GM06990 (cell line): ENCODE measurements at regions not wholly inside any gene's neighbourhood (a gene's known extent, or its start where the extent isn't known, plus 50 kb on each side); places are given as distances from the start of the nearest gene placed in this dataset.

Experiments
- DNase-seq: peaks from one replicate; pipeline ENCODE4 v3.0.0-alpha.2; 2011; ENCODE audit not compliant: insufficient read length; ENCODE audit errors: extremely low read depth
- H3K27me3 ChIP-seq: replicated peaks from 2 replicates; pipeline ENCODE4 v1.6.0; 2011; ENCODE audit warnings: low read length; ENCODE audit not compliant: control insufficient read depth, insufficient read depth
- H3K36me3 ChIP-seq: 2 replicates; pipeline ENCODE4 v1.5.1; 2011; ENCODE audit warnings: low read length; ENCODE audit not compliant: control insufficient read depth, insufficient read depth
- H3K4me3 ChIP-seq: replicated peaks from 2 replicates; pipeline ENCODE4 v1.5.1; 2011; ENCODE audit warnings: low read depth, mild to moderate bottlenecking, control low read depth, low read length
- TF ChIP-seq, protein P1 (sequence below): IDR thresholded peaks from 2 replicates; pipeline ENCODE4 v1.5.1; 2011; ENCODE audit warnings: low read length, control low read depth, mild to moderate bottlenecking, inconsistent platforms; ENCODE audit not compliant: insufficient read depth, poor library complexity, severe bottlenecking

DNA sequence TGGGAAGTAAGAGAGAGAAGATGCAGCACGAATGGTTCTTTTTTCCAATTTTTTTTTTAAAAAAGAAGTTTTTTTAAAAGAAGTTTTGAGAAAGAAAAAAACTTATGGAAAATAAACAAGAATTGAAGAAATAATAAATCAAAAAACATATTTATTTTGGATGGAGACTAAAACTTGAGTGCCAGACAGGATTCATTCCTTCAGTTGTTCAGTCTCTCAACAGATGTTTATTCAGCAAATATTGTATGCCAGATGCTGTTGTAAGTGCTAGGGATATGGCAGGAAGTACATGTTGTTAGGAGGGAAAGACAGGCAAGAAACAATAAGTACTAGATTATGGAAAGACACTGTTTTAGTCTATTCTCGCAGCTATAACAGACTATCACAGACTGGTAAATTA, 750.7 kb upstream of the PHF14 start:
- DNase-seq = no peak
- Histone ChIP-seq H3K36me3 (no peaks in the 10 kb centered on the region), H3K4me3 (no peak overlapping the region), H3K27me3 (no peaks in the 10 kb centered on the region)
- TF ChIP-seq, protein P1, sequence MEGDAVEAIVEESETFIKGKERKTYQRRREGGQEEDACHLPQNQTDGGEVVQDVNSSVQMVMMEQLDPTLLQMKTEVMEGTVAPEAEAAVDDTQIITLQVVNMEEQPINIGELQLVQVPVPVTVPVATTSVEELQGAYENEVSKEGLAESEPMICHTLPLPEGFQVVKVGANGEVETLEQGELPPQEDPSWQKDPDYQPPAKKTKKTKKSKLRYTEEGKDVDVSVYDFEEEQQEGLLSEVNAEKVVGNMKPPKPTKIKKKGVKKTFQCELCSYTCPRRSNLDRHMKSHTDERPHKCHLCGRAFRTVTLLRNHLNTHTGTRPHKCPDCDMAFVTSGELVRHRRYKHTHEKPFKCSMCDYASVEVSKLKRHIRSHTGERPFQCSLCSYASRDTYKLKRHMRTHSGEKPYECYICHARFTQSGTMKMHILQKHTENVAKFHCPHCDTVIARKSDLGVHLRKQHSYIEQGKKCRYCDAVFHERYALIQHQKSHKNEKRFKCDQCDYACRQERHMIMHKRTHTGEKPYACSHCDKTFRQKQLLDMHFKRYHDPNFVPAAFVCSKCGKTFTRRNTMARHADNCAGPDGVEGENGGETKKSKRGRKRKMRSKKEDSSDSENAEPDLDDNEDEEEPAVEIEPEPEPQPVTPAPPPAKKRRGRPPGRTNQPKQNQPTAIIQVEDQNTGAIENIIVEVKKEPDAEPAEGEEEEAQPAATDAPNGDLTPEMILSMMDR = no peak

DNA sequence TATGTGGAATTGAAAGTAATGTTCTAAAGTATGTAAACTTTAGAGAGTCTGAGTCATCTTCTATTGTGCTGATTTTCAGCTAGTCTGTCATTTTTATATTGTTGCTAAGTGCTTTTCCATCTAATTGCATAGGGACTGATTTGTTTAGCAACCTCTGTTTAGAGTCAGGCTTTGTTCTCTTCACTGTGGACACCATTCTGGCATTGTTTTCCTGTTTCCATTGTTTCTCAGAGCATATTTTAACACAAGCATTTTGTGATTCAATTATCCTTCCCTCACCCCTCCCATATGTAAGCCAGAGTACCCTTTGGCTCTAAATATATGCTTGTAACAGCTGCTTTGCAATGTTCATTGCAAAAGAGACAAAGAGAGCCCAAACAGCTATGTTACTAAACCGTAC, 748.4 kb upstream of the PHF14 start:
- Histone ChIP-seq H3K27me3 (no peaks in the 10 kb centered on the region), H3K4me3 (no peak overlapping the region), H3K36me3 (no peaks in the 10 kb centered on the region)
- TF ChIP-seq, protein P1 = no peak
- DNase-seq = no peak

DNA sequence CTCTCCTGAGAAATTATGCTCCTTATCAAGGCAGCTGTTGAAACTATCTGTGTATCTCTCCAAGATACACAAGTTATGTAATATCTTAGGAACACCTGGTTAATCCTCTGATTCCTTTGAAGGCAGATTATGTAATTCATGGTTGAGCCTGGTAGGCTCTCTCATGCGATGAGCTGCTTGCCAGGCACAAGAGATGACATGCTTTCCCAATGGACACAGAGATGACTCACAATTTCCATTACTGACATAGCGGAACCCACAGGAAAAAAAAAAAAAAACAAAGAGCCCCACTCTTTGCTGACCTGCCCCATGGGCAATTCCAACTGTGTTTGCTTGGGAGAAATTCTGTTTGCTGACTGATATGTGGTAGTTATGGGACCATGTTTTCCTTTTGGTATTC, 736.4 kb upstream of the PHF14 start:
- Histone ChIP-seq H3K36me3 (no peaks in the 10 kb centered on the region), H3K4me3 (no peak overlapping the region), H3K27me3 (no peaks in the 10 kb centered on the region)
- TF ChIP-seq, protein P1 = no peak
- no peak for DNase-seq

DNA sequence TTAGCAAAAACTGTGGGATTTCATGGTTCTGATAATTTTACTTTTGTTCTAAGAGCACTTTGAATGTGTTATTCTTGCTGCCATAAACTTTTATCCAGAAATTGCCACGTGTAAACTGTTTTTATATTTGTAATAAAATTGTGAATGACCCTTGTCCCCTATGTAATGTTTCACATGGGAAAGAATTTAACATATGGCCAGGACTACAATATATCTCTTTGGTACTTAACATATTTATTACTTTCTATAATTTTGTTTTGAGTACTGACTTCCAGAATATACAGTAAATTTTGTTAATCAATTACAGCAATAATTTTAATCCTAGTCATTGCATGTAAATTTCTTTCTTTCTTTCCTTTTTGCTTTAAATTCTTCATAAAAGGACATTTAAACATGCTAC, 735.0 kb upstream of the PHF14 start:
- no peak for DNase-seq
- H3K4me3 ChIP-seq = no peak overlapping the region
- no peaks in the 10 kb centered on the region for H3K36me3 ChIP-seq
- TF ChIP-seq, protein P1 = no peak
- H3K27me3 ChIP-seq = no peaks in the 10 kb centered on the region

DNA sequence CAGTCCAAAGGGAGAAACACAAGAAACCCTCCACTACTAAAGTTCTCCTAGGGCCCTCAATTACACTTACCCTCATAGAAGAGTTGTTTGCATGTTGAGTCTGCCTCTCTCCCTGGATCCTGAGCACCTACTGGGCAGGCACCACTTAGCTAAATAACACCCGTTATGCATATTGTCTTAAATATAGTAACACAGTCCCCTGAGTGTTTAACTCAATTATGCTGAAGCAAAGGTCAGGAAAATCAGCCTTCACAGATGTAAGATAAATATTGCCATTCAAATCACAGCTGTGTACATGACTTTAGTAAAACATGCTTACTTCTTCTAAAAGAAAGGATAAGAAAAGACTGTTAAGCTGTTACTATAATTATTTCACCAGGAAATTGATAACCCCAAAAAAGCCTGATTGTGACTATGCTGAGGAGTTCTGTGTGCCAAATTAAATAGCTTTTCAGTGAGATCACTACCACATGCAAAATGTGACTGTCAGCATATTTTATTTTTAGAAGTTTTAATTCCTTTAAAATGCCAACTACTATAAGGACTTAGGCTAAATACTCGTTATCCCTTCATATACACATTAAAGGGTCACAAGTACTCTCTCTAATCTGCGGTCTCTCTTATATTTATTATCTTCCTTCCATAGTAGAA, 733.9 kb upstream of the PHF14 start:
- no peak for DNase-seq
- no peak overlapping the region for H3K4me3 ChIP-seq
- H3K27me3 ChIP-seq = no peaks in the 10 kb centered on the region
- TF ChIP-seq, protein P1 = no peak
- no peaks in the 10 kb centered on the region for H3K36me3 ChIP-seq

DNA sequence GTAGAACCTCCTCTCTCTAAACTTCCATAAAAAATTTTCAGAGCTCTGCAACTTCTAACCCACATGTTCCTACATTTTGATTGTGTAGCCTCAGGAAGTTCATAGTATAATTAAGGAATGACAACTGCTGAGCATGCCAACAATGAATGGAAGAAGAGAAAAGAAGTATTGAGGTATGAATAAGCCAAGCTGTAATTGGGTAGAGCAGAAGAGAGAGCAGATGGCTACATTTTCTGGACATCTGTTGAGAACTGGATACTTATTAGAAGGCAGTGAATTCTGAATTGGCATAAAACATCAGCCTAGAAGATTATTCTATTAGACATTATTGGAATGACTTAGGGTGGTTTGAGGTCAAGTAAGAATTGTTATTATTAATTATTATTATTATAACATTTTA, 728.3 kb upstream of the PHF14 start:
- no peaks in the 10 kb centered on the region for H3K36me3 ChIP-seq
- no peaks in the 10 kb centered on the region for H3K27me3 ChIP-seq
- TF ChIP-seq, protein P1 = no peak
- DNase-seq = no peak
- no peak overlapping the region for H3K4me3 ChIP-seq
